ENCODE measurements at regions not wholly inside any gene's neighbourhood (a gene's known extent, or its start where the extent isn't known, plus 50 kb on each side); places are given as distances from the start of the nearest gene placed in this dataset.

- intact Hi-C loops (cut with micrococcal nuclease; ENCODE audit: unreplicated experiment) (no loop called here), in situ Hi-C loops (cut with MboI) (no loop called here)
- no peaks in the 10 kb centered on the region for H3K36me3 ChIP-seq (ENCODE audit: control insufficient read depth in 2 of 2, insufficient read depth in 2 of 2, low read length in 1 of 2)
- DNase-seq (ENCODE audit: low read depth, low spot score) = no peak
- H3K4me1 ChIP-seq (ENCODE audit: control insufficient read depth, insufficient read depth, low read length) = no peaks in the 10 kb centered on the region
- H2AFZ ChIP-seq (ENCODE audit: control insufficient read depth, low read depth, low read length) = no peak overlapping the region
- ChIA-PET RAD21 (ENCODE audit: unreplicated experiment) (no interaction called here), CTCF (no interaction called here), POLR2A (no interaction called here), SMC1A (ENCODE audit: uncharacterized antibody, unreplicated experiment) (no interaction called here)
- WGBS (ENCODE audit: insufficient coverage, insufficient replicate concordance, low lambda C conversion rate, missing lambda C conversion rate) = 50% methylated on average over 2 of the region's 2 CpGs
- no peak overlapping the region for H3K27ac ChIP-seq (ENCODE audit: control insufficient read depth, insufficient read depth)
- no peak overlapping the region for H3K4me3 ChIP-seq
- BruUV-seq (replicated peaks) = no TSS peak
- H4K20me1 ChIP-seq (ENCODE audit: control insufficient read depth, insufficient read depth) = no peaks in the 10 kb centered on the region
- FAIRE-seq = no peak
- H3K4me2 ChIP-seq (ENCODE audit: control insufficient read depth, insufficient read depth) = no peak overlapping the region
- no peaks in the 10 kb centered on the region for H3K9me3 ChIP-seq (replicated peaks; ENCODE audit: control insufficient read depth, insufficient read depth, low read length)
- no peak for ATAC-seq
- H3K79me2 ChIP-seq (ENCODE audit: control insufficient read depth, insufficient read depth, low read length) = no peaks in the 10 kb centered on the region
- no peak overlapping the region for H3K9ac ChIP-seq (ENCODE audit: control insufficient read depth, insufficient read depth, low read length)
- no peak for TF ChIP-seq RB1 (IDR thresholded peaks at IDR 0.05; ENCODE audit: borderline replicate concordance)
- no peak for TF ChIP-seq CHD1 (IDR thresholded peaks at IDR 0.05; ENCODE audit: low read depth, low read length)
- TF ChIP-seq RELA (IDR thresholded peaks at IDR 0.05; ENCODE audit: borderline replicate concordance, partially characterized antibody) = no peak
- no peak for TF ChIP-seq MTA2 (IDR thresholded peaks at IDR 0.05; ENCODE audit: low read depth)
- TF ChIP-seq EED (IDR thresholded peaks at IDR 0.05; ENCODE audit: low read depth) = no peak
- TF ChIP-seq ZBED1 (IDR thresholded peaks at IDR 0.05; ENCODE audit: borderline replicate concordance) = no peak
- no peak for TF ChIP-seq SUPT20H (IDR thresholded peaks at IDR 0.05; ENCODE audit: borderline replicate concordance, control insufficient read depth, low read depth, low read length)
- TF ChIP-seq NR2C1 (IDR thresholded peaks at IDR 0.05) = no peak
- TF ChIP-seq BACH1 (IDR thresholded peaks at IDR 0.05; ENCODE audit: borderline replicate concordance) = no peak
- TF ChIP-seq NBN (IDR thresholded peaks at IDR 0.05) = no peak
- TF ChIP-seq CREM (IDR thresholded peaks at IDR 0.05; ENCODE audit: low read depth) = no peak
- no peak for TF ChIP-seq ZNF217 (IDR thresholded peaks at IDR 0.05)
- TF ChIP-seq SIX5 (IDR thresholded peaks at IDR 0.05; ENCODE audit: low read depth, low read length, severe bottlenecking) = no peak
- TF ChIP-seq NR2F1 (conservative IDR thresholded peaks at IDR 0.05) = no peak
- no peak for TF ChIP-seq E4F1 (IDR thresholded peaks at IDR 0.05; ENCODE audit: borderline replicate concordance, partially characterized antibody)
- no peak for TF ChIP-seq RELB (IDR thresholded peaks at IDR 0.05; ENCODE audit: low read depth)
- TF ChIP-seq SMAD5 (IDR thresholded peaks at IDR 0.05; ENCODE audit: low read depth) = no peak
- H3K27me3 ChIP-seq (replicated peaks in 1 of 2; ENCODE audit: control insufficient read depth in 2 of 2, insufficient read depth in 2 of 2, low read length in 1 of 2) = no peaks in the 10 kb centered on the region
Observed at GRCh38 chr3:162521669-162522068, 1025.1 kb downstream of the OTOL1 start.
